ENCODE measurements at regions not wholly inside any gene's neighbourhood (a gene's known extent, or its start where the extent isn't known, plus 50 kb on each side); places are given as distances from the start of the nearest gene placed in this dataset.

DNA sequence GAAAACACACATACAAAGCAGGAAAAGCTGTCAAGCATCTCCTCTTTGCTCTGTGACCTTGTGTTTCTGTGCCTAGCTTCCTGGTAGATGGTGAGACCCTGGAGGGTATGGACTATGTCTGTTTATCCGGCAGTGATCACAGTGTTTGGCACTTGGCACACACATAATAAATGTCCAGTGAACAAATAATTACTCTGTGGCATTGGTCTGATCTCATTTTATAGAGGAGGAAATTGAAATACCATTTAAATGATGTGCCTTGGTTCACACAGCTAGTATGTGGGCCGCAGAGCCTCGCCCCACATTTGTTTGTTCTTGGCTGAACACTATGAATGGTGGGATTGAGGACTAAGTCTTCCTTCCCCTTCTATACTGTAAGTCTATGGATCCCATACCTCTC, 104.7 kb upstream of the SPON1 start:
- H3K27ac ChIP-seq (ENCODE audit: low read depth, low read length) = no peak overlapping the region
- H3K36me3 ChIP-seq (ENCODE audit: low read length) = no peaks in the 10 kb centered on the region
- no peaks in the 10 kb centered on the region for H3K9me2 ChIP-seq (replicated peaks; ENCODE audit: insufficient read depth, low read length)
- no peak overlapping the region for H3K4me2 ChIP-seq (ENCODE audit: low read depth, low read length, poor library complexity, severe bottlenecking)
- no peak overlapping the region for H2AFZ ChIP-seq (ENCODE audit: low read depth, low read length, severe bottlenecking)
- H3F3A ChIP-seq (ENCODE audit: insufficient read depth) = no peaks in the 10 kb centered on the region
- no peak overlapping the region for H3K9ac ChIP-seq (ENCODE audit: low read length)
- H3K4me3 ChIP-seq (ENCODE audit: insufficient read depth, low read length, poor library complexity, severe bottlenecking) = no peak overlapping the region
- no peaks in the 10 kb centered on the region for H4K20me1 ChIP-seq (ENCODE audit: low read depth, low read length)
- TF ChIP-seq, protein P1, sequence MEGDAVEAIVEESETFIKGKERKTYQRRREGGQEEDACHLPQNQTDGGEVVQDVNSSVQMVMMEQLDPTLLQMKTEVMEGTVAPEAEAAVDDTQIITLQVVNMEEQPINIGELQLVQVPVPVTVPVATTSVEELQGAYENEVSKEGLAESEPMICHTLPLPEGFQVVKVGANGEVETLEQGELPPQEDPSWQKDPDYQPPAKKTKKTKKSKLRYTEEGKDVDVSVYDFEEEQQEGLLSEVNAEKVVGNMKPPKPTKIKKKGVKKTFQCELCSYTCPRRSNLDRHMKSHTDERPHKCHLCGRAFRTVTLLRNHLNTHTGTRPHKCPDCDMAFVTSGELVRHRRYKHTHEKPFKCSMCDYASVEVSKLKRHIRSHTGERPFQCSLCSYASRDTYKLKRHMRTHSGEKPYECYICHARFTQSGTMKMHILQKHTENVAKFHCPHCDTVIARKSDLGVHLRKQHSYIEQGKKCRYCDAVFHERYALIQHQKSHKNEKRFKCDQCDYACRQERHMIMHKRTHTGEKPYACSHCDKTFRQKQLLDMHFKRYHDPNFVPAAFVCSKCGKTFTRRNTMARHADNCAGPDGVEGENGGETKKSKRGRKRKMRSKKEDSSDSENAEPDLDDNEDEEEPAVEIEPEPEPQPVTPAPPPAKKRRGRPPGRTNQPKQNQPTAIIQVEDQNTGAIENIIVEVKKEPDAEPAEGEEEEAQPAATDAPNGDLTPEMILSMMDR (IDR thresholded peaks at IDR 0.05; ENCODE audit: insufficient read depth, low read length, poor library complexity, severe bottlenecking) = no peak
- TF ChIP-seq EZH2phosphoT487 (conservative IDR thresholded peaks at IDR 0.05; ENCODE audit: low read length) = no peak
- H3K27me3 ChIP-seq (ENCODE audit: low read length) = no peaks in the 10 kb centered on the region
- no peaks in the 10 kb centered on the region for H3K9me3 ChIP-seq (ENCODE audit: insufficient read depth, low read length)
- H3K79me2 ChIP-seq (ENCODE audit: insufficient read depth, low read length) = no peaks in the 10 kb centered on the region

DNA sequence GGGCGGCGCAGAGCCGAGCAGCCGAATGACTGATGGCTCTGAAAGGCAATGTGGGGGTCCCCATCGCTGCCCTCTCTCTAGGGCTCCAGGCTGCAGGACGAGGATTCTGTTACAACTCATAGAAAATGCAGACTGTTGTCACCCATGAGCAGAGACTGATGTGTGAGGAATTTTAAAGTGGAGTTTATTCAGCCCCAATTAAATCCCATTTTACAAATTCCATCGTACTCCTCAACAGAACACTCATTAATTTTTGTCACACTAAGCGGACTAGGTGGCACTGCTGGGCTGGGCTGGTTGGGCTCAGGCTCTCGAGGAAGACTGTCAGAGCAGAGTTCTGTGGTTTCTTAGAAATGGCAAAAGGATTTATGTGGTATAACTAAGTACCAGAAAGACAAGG, 102.6 kb upstream of the SPON1 start:
- Histone ChIP-seq H3K9me3 (ENCODE audit: insufficient read depth, low read length) (no peaks in the 10 kb centered on the region), H3K27me3 (ENCODE audit: low read length) (no peaks in the 10 kb centered on the region), H3K4me2 (ENCODE audit: low read depth, low read length, poor library complexity, severe bottlenecking) (no peak overlapping the region), H4K20me1 (ENCODE audit: low read depth, low read length) (no peaks in the 10 kb centered on the region), H3F3A (ENCODE audit: insufficient read depth) (no peaks in the 10 kb centered on the region), H2AFZ (ENCODE audit: low read depth, low read length, severe bottlenecking) (no peak overlapping the region), H3K9ac (ENCODE audit: low read length) (no peak overlapping the region), H3K27ac (ENCODE audit: low read depth, low read length) (no peak overlapping the region), H3K9me2 (replicated peaks; ENCODE audit: insufficient read depth, low read length) (no peaks in the 10 kb centered on the region), H3K79me2 (ENCODE audit: insufficient read depth, low read length) (no peaks in the 10 kb centered on the region), H3K4me3 (ENCODE audit: insufficient read depth, low read length, poor library complexity, severe bottlenecking) (no peak overlapping the region), H3K36me3 (ENCODE audit: low read length) (no peaks in the 10 kb centered on the region)
- TF ChIP-seq, protein P1 (IDR thresholded peaks at IDR 0.05; ENCODE audit: insufficient read depth, low read length, poor library complexity, severe bottlenecking) = no peak
- TF ChIP-seq EZH2phosphoT487 (conservative IDR thresholded peaks at IDR 0.05; ENCODE audit: low read length) = no peak

DNA sequence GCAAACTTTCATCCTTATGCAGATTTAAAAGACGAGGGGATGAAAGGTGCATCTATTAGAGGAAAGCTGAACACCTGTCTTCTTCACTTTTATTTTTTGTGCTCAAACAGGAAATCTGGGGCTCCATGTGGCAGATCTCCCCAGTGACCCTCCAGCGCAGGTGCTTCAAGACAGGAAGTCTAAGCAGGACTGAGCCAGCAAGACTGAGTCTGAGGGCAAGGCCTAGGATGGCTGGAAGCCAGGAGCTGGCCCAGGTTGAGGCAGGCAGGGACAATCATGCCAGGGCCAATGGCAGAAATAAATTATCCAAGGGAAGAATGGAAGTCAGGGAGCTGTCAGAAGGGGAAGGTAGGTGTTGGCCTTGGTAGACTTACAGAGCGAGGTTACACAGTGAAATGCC, 101.1 kb upstream of the SPON1 start:
- no peak overlapping the region for H3K27ac ChIP-seq (ENCODE audit: low read depth, low read length)
- H3K27me3 ChIP-seq (ENCODE audit: low read length) = no peaks in the 10 kb centered on the region
- no peak overlapping the region for H2AFZ ChIP-seq (ENCODE audit: low read depth, low read length, severe bottlenecking)
- no peaks in the 10 kb centered on the region for H3K79me2 ChIP-seq (ENCODE audit: insufficient read depth, low read length)
- H3F3A ChIP-seq (ENCODE audit: insufficient read depth) = no peaks in the 10 kb centered on the region
- H3K4me3 ChIP-seq (ENCODE audit: insufficient read depth, low read length, poor library complexity, severe bottlenecking) = no peak overlapping the region
- no peaks in the 10 kb centered on the region for H4K20me1 ChIP-seq (ENCODE audit: low read depth, low read length)
- no peaks in the 10 kb centered on the region for H3K9me3 ChIP-seq (ENCODE audit: insufficient read depth, low read length)
- H3K4me2 ChIP-seq (ENCODE audit: low read depth, low read length, poor library complexity, severe bottlenecking) = no peak overlapping the region
- H3K36me3 ChIP-seq (ENCODE audit: low read length) = no peaks in the 10 kb centered on the region
- no peak overlapping the region for H3K9ac ChIP-seq (ENCODE audit: low read length)
- TF ChIP-seq, protein P1 (IDR thresholded peaks at IDR 0.05; ENCODE audit: insufficient read depth, low read length, poor library complexity, severe bottlenecking) = no peak
- TF ChIP-seq EZH2phosphoT487 (conservative IDR thresholded peaks at IDR 0.05; ENCODE audit: low read length) = no peak
- no peaks in the 10 kb centered on the region for H3K9me2 ChIP-seq (replicated peaks; ENCODE audit: insufficient read depth, low read length)

Data from SU-DHL-6 (cell line).